ENCODE measurements at regions not wholly inside any gene's neighbourhood (a gene's known extent, or its start where the extent isn't known, plus 50 kb on each side); places are given as distances from the start of the nearest gene placed in this dataset.

DNA sequence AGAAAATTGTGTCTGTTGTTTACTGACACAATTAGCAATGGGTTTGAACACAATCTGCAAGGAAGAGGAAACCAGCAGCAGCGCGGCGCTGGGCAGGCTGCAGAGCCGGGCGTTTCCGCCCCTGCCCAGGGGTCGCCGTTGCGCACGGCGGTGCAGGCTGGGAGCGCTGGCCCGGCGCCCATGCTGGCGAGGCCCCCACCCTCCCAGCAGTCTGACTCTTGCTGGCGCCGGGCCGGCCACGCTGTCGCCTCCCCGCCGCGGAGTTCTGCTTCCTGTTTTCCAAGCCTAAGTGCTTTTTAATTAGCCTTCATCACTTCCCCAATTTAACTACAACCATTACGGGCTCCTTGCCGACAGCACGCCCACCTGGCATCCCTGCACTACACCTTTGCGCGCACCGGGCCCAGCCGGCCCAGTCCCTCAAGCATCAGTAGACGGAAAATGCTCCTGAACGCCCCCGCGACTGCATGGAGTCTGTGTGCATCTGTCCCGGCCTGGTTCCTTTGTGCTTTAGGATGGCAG, 212.1 kb downstream of the GXYLT1 start:
- TF ChIP-seq SUZ12 (IDR thresholded peaks at IDR 0.05; ENCODE audit: unreplicated experiment), result no peak
- no peak for TF ChIP-seq NR2F1 (conservative IDR thresholded peaks at IDR 0.05)
- TF ChIP-seq, protein P1, sequence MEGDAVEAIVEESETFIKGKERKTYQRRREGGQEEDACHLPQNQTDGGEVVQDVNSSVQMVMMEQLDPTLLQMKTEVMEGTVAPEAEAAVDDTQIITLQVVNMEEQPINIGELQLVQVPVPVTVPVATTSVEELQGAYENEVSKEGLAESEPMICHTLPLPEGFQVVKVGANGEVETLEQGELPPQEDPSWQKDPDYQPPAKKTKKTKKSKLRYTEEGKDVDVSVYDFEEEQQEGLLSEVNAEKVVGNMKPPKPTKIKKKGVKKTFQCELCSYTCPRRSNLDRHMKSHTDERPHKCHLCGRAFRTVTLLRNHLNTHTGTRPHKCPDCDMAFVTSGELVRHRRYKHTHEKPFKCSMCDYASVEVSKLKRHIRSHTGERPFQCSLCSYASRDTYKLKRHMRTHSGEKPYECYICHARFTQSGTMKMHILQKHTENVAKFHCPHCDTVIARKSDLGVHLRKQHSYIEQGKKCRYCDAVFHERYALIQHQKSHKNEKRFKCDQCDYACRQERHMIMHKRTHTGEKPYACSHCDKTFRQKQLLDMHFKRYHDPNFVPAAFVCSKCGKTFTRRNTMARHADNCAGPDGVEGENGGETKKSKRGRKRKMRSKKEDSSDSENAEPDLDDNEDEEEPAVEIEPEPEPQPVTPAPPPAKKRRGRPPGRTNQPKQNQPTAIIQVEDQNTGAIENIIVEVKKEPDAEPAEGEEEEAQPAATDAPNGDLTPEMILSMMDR (IDR thresholded peaks at IDR 0.05 in 2 of 3, conservative IDR thresholded peaks at IDR 0.05 in 1 of 3; ENCODE audit: control insufficient read depth in 2 of 3, extremely low read depth in 1 of 3, insufficient read depth in 1 of 3, low read depth in 3 of 3, low read length in 3 of 3), result no peak
- TF ChIP-seq RAD21 (IDR thresholded peaks at IDR 0.05; ENCODE audit: insufficient read depth, low read depth, low read length), result no peak
- TF ChIP-seq POLR2AphosphoS5 (IDR thresholded peaks at IDR 0.05; ENCODE audit: low read length), result no peak
- no peak for TF ChIP-seq YY1 (IDR thresholded peaks at IDR 0.05; ENCODE audit: low read depth, low read length)
- TF ChIP-seq EP300 (IDR thresholded peaks at IDR 0.05; ENCODE audit: borderline replicate concordance in 1 of 2, control insufficient read depth in 1 of 2, low read depth in 2 of 2, low read length in 2 of 2), result no peak
- no peak for TF ChIP-seq GABPA (IDR thresholded peaks at IDR 0.05; ENCODE audit: low read depth)
- TF ChIP-seq POLR2A (IDR thresholded peaks at IDR 0.05; ENCODE audit: low read depth, low read length), result no peak
- TF ChIP-seq KAT2A (conservative IDR thresholded peaks at IDR 0.05; ENCODE audit: control insufficient read depth, low read depth, low read length), result no peak

All from GM12878 (cell line).